Endothelial cell of hepatic sinusoid (primary cell): ENCODE measurements at regions not wholly inside any gene's neighbourhood (a gene's known extent, or its start where the extent isn't known, plus 50 kb on each side); places are given as distances from the start of the nearest gene placed in this dataset.
"Not testable (repeated sequence)": the region's sequence is repeated elsewhere in the genome, so short reads cannot be mapped to it uniquely, and the experiment has no call there.

Experiments
- in situ Hi-C: cut with HindIII; loops from 2 replicates; pipeline ENCODE4 v1.10.0; 2017; ENCODE audit warnings: low sequenced_read_pairs

- in situ Hi-C loops: no loop called here
These were observed 101.2 kb upstream of the SEC11C start for GRCh38 chr18:59038295-59039039.

GRCh38 chr18:59039040-59039320 lies 100.7 kb upstream of the SEC11C start:
- in situ Hi-C loops: not testable (repeated sequence)

- in situ Hi-C loops: no loop called here
These were observed 100.2 kb upstream of the SEC11C start for GRCh38 chr18:59039449-59039848.

- in situ Hi-C loops: no loop called here
These were observed 98.9 kb upstream of the SEC11C start for GRCh38 chr18:59040770-59041148.

GRCh38 chr18:59041296-59041695 lies 98.4 kb upstream of the SEC11C start:
- in situ Hi-C loops: no loop called here

GRCh38 chr18:59041819-59042815 lies 97.6 kb upstream of the SEC11C start:
- in situ Hi-C loops: no loop called here

GRCh38 chr18:59044855-59045254 lies 94.8 kb upstream of the SEC11C start:
- in situ Hi-C loops: no loop called here

GRCh38 chr18:59047321-59048047 lies 92.2 kb upstream of the SEC11C start:
- in situ Hi-C loops: no loop called here

GRCh38 chr18:59048048-59048363 lies 91.7 kb upstream of the SEC11C start:
- in situ Hi-C loops: no loop called here

- in situ Hi-C loops: no loop called here
These were observed 91.3 kb upstream of the SEC11C start for GRCh38 chr18:59048378-59048777.

- in situ Hi-C loops: no loop called here
These were observed 89.7 kb upstream of the SEC11C start for GRCh38 chr18:59049721-59050660.

GRCh38 chr18:59050661-59051057 lies 89.0 kb upstream of the SEC11C start:
- in situ Hi-C loops: no loop called here

GRCh38 chr18:59051470-59052165 lies 88.1 kb upstream of the SEC11C start:
- in situ Hi-C loops: no loop called here

GRCh38 chr18:59052965-59053820 lies 86.5 kb upstream of the SEC11C start:
- in situ Hi-C loops: no loop called here

- in situ Hi-C loops: no loop called here
These were observed 85.0 kb upstream of the SEC11C start for GRCh38 chr18:59054496-59055287.

- in situ Hi-C loops: no loop called here
These were observed 84.2 kb upstream of the SEC11C start for GRCh38 chr18:59055345-59056032.

- in situ Hi-C loops: no loop called here
These were observed 82.8 kb upstream of the SEC11C start for GRCh38 chr18:59056706-59057492.
